C4-2B (cell line): ENCODE measurements at regions not wholly inside any gene's neighbourhood (a gene's known extent, or its start where the extent isn't known, plus 50 kb on each side); places are given as distances from the start of the nearest gene placed in this dataset.

Experiments used
- H3K27ac ChIP-seq: fragments of 450-650 bp; 2 replicates; pipeline ENCODE4 v1.5.1; 2017
- ZFX ChIP-seq: fragments of 450-650 bp; IDR thresholded peaks from 2 replicates; pipeline ENCODE4 v1.6.1; 2017
- TF ChIP-seq, protein P1 (sequence below): fragments of 450-650 bp; conservative IDR thresholded peaks from 2 replicates; pipeline ENCODE4 v1.5.1; 2017; ENCODE audit warnings: mild to moderate bottlenecking

DNA sequence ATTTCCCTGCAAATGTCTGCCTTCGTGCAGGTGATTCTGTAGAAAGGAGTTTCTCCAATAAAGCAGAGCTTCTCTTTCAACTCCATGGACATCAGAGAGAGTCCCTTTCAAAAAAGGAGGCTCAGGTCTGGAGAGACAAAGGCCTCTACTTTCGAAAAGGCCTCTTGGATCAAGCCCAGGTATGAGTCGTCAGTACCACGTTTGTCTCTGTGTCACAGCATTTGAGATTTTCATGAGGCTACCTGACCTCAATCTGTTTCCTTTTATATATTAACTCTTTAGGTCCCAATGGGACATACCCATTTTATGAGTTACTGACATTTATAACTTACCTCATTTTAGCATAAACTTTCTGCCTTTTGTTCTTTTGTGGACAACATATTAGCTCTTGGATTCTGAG, 290.8 kb downstream of the RPAP3 start:
- TF ChIP-seq, protein P1, sequence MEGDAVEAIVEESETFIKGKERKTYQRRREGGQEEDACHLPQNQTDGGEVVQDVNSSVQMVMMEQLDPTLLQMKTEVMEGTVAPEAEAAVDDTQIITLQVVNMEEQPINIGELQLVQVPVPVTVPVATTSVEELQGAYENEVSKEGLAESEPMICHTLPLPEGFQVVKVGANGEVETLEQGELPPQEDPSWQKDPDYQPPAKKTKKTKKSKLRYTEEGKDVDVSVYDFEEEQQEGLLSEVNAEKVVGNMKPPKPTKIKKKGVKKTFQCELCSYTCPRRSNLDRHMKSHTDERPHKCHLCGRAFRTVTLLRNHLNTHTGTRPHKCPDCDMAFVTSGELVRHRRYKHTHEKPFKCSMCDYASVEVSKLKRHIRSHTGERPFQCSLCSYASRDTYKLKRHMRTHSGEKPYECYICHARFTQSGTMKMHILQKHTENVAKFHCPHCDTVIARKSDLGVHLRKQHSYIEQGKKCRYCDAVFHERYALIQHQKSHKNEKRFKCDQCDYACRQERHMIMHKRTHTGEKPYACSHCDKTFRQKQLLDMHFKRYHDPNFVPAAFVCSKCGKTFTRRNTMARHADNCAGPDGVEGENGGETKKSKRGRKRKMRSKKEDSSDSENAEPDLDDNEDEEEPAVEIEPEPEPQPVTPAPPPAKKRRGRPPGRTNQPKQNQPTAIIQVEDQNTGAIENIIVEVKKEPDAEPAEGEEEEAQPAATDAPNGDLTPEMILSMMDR = no peak
- no peak for TF ChIP-seq ZFX
- H3K27ac ChIP-seq = no peak overlapping the region

DNA sequence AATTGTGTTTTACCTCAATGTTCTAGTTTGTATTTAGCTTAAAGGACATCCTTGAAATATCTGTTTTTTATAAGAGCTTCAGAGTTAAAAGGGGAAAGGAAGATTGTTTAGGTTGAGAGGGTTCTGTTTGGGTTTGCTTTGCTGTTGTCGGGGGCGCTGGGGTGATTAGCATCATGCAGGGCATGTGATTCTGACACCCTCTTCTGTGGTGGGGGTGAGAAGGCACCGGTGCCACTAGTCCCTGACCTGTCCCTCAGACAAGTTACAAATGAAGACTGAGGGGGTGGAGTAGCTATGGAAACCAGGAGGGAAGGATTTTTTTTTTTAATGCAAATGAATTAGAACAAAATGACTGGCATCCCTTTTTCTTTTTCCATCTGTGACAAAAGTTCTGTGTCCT, 291.3 kb downstream of the RPAP3 start:
- H3K27ac ChIP-seq = no peak overlapping the region
- TF ChIP-seq, protein P1 = no peak
- TF ChIP-seq ZFX = no peak

DNA sequence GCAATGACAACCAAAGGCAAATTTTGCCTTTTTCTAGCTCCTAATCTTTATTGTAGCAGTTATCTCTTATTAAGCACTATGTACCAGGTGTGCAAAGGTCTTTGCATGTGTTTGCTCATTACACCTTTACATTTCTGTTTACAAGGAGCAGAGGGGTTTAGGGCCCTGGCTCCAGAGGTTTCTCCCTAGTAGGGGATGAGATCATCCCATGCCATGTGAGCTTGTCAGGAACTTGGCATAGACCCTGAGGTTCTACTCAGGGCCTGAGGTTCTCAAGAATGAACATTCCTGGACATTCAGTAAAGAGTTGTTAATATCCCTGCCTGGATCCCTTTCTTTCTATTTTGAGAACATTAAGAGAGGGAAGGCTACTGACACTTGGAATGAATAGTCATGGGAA, 292.0 kb downstream of the RPAP3 start:
- no peak overlapping the region for H3K27ac ChIP-seq
- no peak for TF ChIP-seq ZFX
- TF ChIP-seq, protein P1 = no peak

DNA sequence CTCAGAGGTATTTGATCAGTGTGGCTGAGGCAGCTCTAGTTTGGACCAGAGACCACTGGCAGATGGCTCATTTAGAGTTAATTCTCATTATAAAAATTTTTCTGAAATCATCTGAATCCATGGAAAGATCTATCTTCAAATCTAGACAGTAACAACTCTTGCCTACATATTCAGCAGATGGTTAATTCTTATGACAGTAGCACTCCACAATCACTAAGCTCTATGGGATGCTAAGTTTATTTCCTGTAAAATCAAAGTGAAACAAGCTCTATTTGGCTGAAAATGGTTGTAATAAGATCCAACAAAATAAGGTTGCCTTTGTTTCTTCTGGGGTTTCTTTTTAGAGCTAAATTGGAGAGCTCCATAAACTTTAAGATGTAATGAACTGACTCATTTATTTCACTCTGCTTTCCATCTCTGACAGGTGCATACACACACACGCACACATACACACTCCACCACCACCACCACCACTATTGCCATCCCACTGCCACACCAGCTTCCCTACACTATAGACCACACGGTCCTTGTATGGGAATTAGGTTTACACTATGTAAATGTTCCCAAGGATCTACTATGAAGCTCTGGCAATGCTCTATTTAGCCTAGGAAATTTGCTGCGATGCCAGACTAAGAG, 293.1 kb downstream of the RPAP3 start:
- no peak overlapping the region for H3K27ac ChIP-seq
- TF ChIP-seq, protein P1 = no peak
- no peak for TF ChIP-seq ZFX

DNA sequence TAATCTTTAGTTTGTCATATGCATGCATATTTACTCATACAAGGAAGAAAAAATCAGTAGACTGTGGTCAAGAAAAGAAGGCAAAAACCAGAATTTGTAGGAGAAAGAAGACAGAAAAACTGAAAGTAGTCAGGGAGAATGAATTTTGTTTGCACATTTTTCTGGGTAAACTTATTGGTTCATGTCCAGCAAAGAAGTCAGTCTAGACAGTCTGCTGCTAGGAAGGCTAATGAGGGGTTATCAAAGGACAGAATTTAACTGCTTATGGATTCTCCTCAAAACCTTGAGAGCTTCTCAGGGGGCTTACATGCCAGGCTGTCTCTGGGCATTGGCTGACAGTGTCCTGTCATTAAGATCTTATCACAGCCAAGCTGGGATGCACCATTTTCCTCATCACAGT, 293.9 kb downstream of the RPAP3 start:
- no peak overlapping the region for H3K27ac ChIP-seq
- no peak for TF ChIP-seq ZFX
- TF ChIP-seq, protein P1 = no peak

DNA sequence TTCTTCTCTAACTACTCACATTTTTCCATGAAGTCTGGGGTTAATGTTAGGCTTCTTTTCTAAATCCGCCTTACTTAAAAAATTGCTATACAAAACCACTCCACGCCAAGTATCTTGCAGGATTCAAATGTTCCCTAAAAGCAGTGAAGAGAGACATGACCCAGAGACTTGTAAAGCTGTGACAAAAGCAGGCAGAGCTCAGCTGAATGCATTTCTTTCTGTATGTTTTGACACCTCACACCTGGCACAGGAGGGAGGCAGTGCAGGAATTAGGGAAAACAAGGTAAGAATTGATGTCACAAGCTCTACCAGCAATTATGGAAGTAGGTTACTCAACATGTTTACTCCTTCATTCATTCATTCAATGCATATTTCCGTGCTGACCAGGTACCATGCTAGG, 295.0 kb downstream of the RPAP3 start:
- TF ChIP-seq ZFX = no peak
- TF ChIP-seq, protein P1 = no peak
- no peak overlapping the region for H3K27ac ChIP-seq

DNA sequence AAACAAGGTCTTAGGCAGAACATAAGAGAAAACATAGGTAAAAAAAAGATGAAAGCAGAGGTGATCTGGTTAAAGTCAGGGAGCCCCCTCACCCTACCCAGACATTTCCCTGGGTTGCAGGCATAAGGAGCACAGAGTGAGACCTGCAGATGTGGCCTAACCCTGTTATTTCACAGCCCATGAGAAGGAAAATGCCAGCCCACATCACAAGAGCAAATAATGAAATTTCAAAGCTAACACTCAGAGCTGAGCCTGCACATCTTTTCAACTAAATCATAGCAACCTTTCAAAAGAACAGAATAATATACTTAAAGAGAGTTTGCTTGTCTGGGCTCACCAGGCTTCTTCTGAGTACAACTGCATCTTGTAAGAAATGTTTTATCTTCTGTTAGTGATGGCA, 295.4 kb downstream of the RPAP3 start:
- H3K27ac ChIP-seq = no peak overlapping the region
- TF ChIP-seq, protein P1 = no peak
- TF ChIP-seq ZFX = no peak
